Panc1 (cell line): ENCODE measurements at regions not wholly inside any gene's neighbourhood (a gene's known extent, or its start where the extent isn't known, plus 50 kb on each side); places are given as distances from the start of the nearest gene placed in this dataset.

Source experiments
- CTCF ChIP-seq: fragments of 450-650 bp; IDR thresholded peaks from 2 replicates; pipeline ENCODE4 v1.5.1; 2017; ENCODE audit warnings: mild to moderate bottlenecking
- POLR2AphosphoS5 ChIP-seq: IDR thresholded peaks from 2 replicates; pipeline ENCODE4 v1.6.1; 2012; ENCODE audit warnings: mild to moderate bottlenecking, low read depth, low read length, moderate library complexity
- REST ChIP-seq, 2 experiments: IDR thresholded peaks; 2 replicates each; pipeline ENCODE4 v1.6.1; 2011 to 2012; ENCODE audit warnings: low read depth in 2 of 2, control low read depth in 1 of 2, low read length in 1 of 2, mild to moderate bottlenecking in 1 of 2, moderate library complexity in 1 of 2; ENCODE audit not compliant: insufficient read depth in 1 of 2
- SIN3A ChIP-seq: IDR thresholded peaks from 2 replicates; pipeline ENCODE4 v1.6.1; 2012; ENCODE audit warnings: low read depth, mild to moderate bottlenecking, low read length, moderate library complexity, borderline replicate concordance; ENCODE audit not compliant: insufficient read depth
- TCF7L2 ChIP-seq: IDR thresholded peaks from 2 replicates; pipeline ENCODE4 v1.6.1; 2011; ENCODE audit warnings: mild to moderate bottlenecking, low read depth, low read length, inconsistent platforms

- no peak for TF ChIP-seq POLR2AphosphoS5
- no peak for TF ChIP-seq CTCF
- TF ChIP-seq TCF7L2 = no peak
- TF ChIP-seq SIN3A = no peak
- TF ChIP-seq REST (IDR thresholded peaks at IDR 0.05; ENCODE audit: insufficient read depth in 1 of 2, low read depth in 2 of 2, low read length in 1 of 2) = no peak
Measured at GRCh38 chrX:113369056-113369455, 528.4 kb upstream of the AMOT start.
